ENCODE measurements at regions not wholly inside any gene's neighbourhood (a gene's known extent, or its start where the extent isn't known, plus 50 kb on each side); places are given as distances from the start of the nearest gene placed in this dataset.

GRCh38 chr2:117691595-117691994, 122.9 kb upstream of the DDX18 start:
- H2AFZ ChIP-seq (ENCODE audit: low read length), result peak overlapping the region; percentile 39
- H2BK120ac ChIP-seq (ENCODE audit: low read depth, low read length), result no peak overlapping the region
- H2AK5ac ChIP-seq (ENCODE audit: low read depth, low read length), result no peak overlapping the region

GRCh38 chr2:117692001-117692763, 122.3 kb upstream of the DDX18 start:
- Histone ChIP-seq H3K79me1 (ENCODE audit: low read depth, low read length) (no peaks in the 10 kb centered on the region), H3K4me3 (ENCODE audit: low read length in 2 of 2) (no peak overlapping the region), H4K8ac (ENCODE audit: low read depth, low read length) (no peak overlapping the region), H2BK120ac (ENCODE audit: low read depth, low read length) (no peak overlapping the region), H2BK5ac (ENCODE audit: low read length) (no peak overlapping the region), H2AFZ (ENCODE audit: low read length) (peak overlapping the region; percentile 39), H3K4me2 (ENCODE audit: insufficient read depth, low read length, poor library complexity, severe bottlenecking) (no peak overlapping the region), H3K9me3 (replicated peaks in 1 of 2; ENCODE audit: control insufficient read depth in 2 of 2, insufficient read depth in 1 of 2, low read depth in 1 of 2, low read length in 2 of 2) (peaks cover 0 to 4% of the 10 kb centered on the region in 2 donors), H3K4ac (ENCODE audit: low read length) (no peak overlapping the region), H3K27me3 (ENCODE audit: control insufficient read depth in 3 of 3, insufficient read depth in 3 of 3, low read depth in 1 of 3, low read length in 3 of 3) (no peaks in the 10 kb centered on the region), H2BK12ac (ENCODE audit: low read length) (no peak overlapping the region), H3K36me3 (replicated peaks in 1 of 2; ENCODE audit: control insufficient read depth in 2 of 2, insufficient read depth in 2 of 2, low read length in 2 of 2) (no peaks in the 10 kb centered on the region), H3K4me1 (ENCODE audit: control insufficient read depth in 2 of 2, insufficient read depth in 1 of 2, low read depth in 1 of 2, low read length in 2 of 2) (peaks cover 0 to 2% of the 10 kb centered on the region in 2 donors), H3K27ac (replicated peaks; ENCODE audit: low read length) (no peak overlapping the region), H3K18ac (ENCODE audit: low read length) (no peak overlapping the region), H3K14ac (ENCODE audit: low read length) (no peak overlapping the region), H4K91ac (ENCODE audit: low read depth, low read length, poor library complexity) (no peak overlapping the region), H3K23ac (ENCODE audit: low read depth, low read length, poor library complexity) (no peak overlapping the region), H2BK15ac (ENCODE audit: low read length) (no peak overlapping the region), H2AK5ac (ENCODE audit: low read depth, low read length) (no peak overlapping the region), H3K9ac (ENCODE audit: low read depth, low read length, poor library complexity) (no peak overlapping the region)
- DNase-seq (ENCODE audit: low spot score), result no peak
- no CpG with 5 or more reads among the region's 5 CpGs for WGBS, 2 donors (ENCODE audit: extremely low coverage in 2 of 2, insufficient read length in 2 of 2, insufficient replicate concordance in 1 of 2)

More at GRCh38 chr2:117691595-117691994, 122.9 kb upstream of the DDX18 start:
- no peak overlapping the region for H3K14ac ChIP-seq (ENCODE audit: low read length)
- no peaks in the 10 kb centered on the region for H3K79me1 ChIP-seq (ENCODE audit: low read depth, low read length)
- H3K27ac ChIP-seq (replicated peaks; ENCODE audit: low read length), result no peak overlapping the region
- no peak overlapping the region for H3K4me2 ChIP-seq (ENCODE audit: insufficient read depth, low read length, poor library complexity, severe bottlenecking)
- H3K18ac ChIP-seq (ENCODE audit: low read length), result no peak overlapping the region
- no peak overlapping the region for H3K4me3 ChIP-seq (ENCODE audit: low read length in 2 of 2)
- no peak overlapping the region for H2BK15ac ChIP-seq (ENCODE audit: low read length)
- DNase-seq (ENCODE audit: low spot score), result no peak
- no peak overlapping the region for H4K91ac ChIP-seq (ENCODE audit: low read depth, low read length, poor library complexity)
- peaks cover 0 to 4% of the 10 kb centered on the region in 2 donors for H3K9me3 ChIP-seq (replicated peaks in 1 of 2; ENCODE audit: control insufficient read depth in 2 of 2, insufficient read depth in 1 of 2, low read depth in 1 of 2, low read length in 2 of 2)
- H3K36me3 ChIP-seq (replicated peaks in 1 of 2; ENCODE audit: control insufficient read depth in 2 of 2, insufficient read depth in 2 of 2, low read length in 2 of 2), result no peaks in the 10 kb centered on the region
- no peak overlapping the region for H3K9ac ChIP-seq (ENCODE audit: low read depth, low read length, poor library complexity)
- no peak overlapping the region for H2BK12ac ChIP-seq (ENCODE audit: low read length)
- no peak overlapping the region for H3K4ac ChIP-seq (ENCODE audit: low read length)
- no peak overlapping the region for H4K8ac ChIP-seq (ENCODE audit: low read depth, low read length)
- peaks cover 0 to 2% of the 10 kb centered on the region in 2 donors for H3K4me1 ChIP-seq (ENCODE audit: control insufficient read depth in 2 of 2, insufficient read depth in 1 of 2, low read depth in 1 of 2, low read length in 2 of 2)
- H3K23ac ChIP-seq (ENCODE audit: low read depth, low read length, poor library complexity), result no peak overlapping the region
- WGBS, 2 donors (ENCODE audit: extremely low coverage in 2 of 2, insufficient read length in 2 of 2, insufficient replicate concordance in 1 of 2), result no CpG with 5 or more reads among the region's 2 CpGs
- no peak overlapping the region for H2BK5ac ChIP-seq (ENCODE audit: low read length)
- no peaks in the 10 kb centered on the region for H3K27me3 ChIP-seq (ENCODE audit: control insufficient read depth in 3 of 3, insufficient read depth in 3 of 3, low read depth in 1 of 3, low read length in 3 of 3)

- Histone ChIP-seq H3K4me2 (ENCODE audit: insufficient read depth, low read length, poor library complexity, severe bottlenecking) (no peak overlapping the region), H2BK120ac (ENCODE audit: low read depth, low read length) (no peak overlapping the region), H3K27ac (replicated peaks; ENCODE audit: low read length) (no peak overlapping the region), H2BK5ac (ENCODE audit: low read length) (no peak overlapping the region), H2AFZ (ENCODE audit: low read length) (no peak overlapping the region), H3K36me3 (replicated peaks in 1 of 2; ENCODE audit: control insufficient read depth in 2 of 2, insufficient read depth in 2 of 2, low read length in 2 of 2) (no peaks in the 10 kb centered on the region), H4K8ac (ENCODE audit: low read depth, low read length) (no peak overlapping the region), H3K27me3 (ENCODE audit: control insufficient read depth in 3 of 3, insufficient read depth in 3 of 3, low read depth in 1 of 3, low read length in 3 of 3) (no peaks in the 10 kb centered on the region), H2AK5ac (ENCODE audit: low read depth, low read length) (no peak overlapping the region), H3K79me1 (ENCODE audit: low read depth, low read length) (no peaks in the 10 kb centered on the region), H3K4me1 (ENCODE audit: control insufficient read depth in 2 of 2, insufficient read depth in 1 of 2, low read depth in 1 of 2, low read length in 2 of 2) (peaks cover 0 to 2% of the 10 kb centered on the region in 2 donors), H2BK12ac (ENCODE audit: low read length) (no peak overlapping the region), H3K9ac (ENCODE audit: low read depth, low read length, poor library complexity) (no peak overlapping the region), H3K9me3 (replicated peaks in 1 of 2; ENCODE audit: control insufficient read depth in 2 of 2, insufficient read depth in 1 of 2, low read depth in 1 of 2, low read length in 2 of 2) (no peaks in the 10 kb centered on the region), H3K23ac (ENCODE audit: low read depth, low read length, poor library complexity) (no peak overlapping the region), H2BK15ac (ENCODE audit: low read length) (no peak overlapping the region), H4K91ac (ENCODE audit: low read depth, low read length, poor library complexity) (no peak overlapping the region), H3K4me3 (ENCODE audit: low read length in 2 of 2) (no peak overlapping the region), H3K4ac (ENCODE audit: low read length) (no peak overlapping the region), H3K18ac (ENCODE audit: low read length) (no peak overlapping the region), H3K14ac (ENCODE audit: low read length) (no peak overlapping the region)
- WGBS, 2 donors (ENCODE audit: extremely low coverage in 2 of 2, insufficient read length in 2 of 2, insufficient replicate concordance in 1 of 2), result no CpG with 5 or more reads among the region's 4 CpGs
- DNase-seq (ENCODE audit: low spot score), result no peak
Observed at GRCh38 chr2:117693154-117693553, 121.3 kb upstream of the DDX18 start.

- H3K4me1 ChIP-seq (ENCODE audit: control insufficient read depth in 2 of 2, insufficient read depth in 1 of 2, low read depth in 1 of 2, low read length in 2 of 2), result peaks cover 0 to 2% of the 10 kb centered on the region in 2 donors
- H4K8ac ChIP-seq (ENCODE audit: low read depth, low read length), result no peak overlapping the region
- H3K18ac ChIP-seq (ENCODE audit: low read length), result no peak overlapping the region
- no peak overlapping the region for H2BK12ac ChIP-seq (ENCODE audit: low read length)
- H3K14ac ChIP-seq (ENCODE audit: low read length), result no peak overlapping the region
- no peaks in the 10 kb centered on the region for H3K9me3 ChIP-seq (replicated peaks in 1 of 2; ENCODE audit: control insufficient read depth in 2 of 2, insufficient read depth in 1 of 2, low read depth in 1 of 2, low read length in 2 of 2)
- no peak overlapping the region for H2AFZ ChIP-seq (ENCODE audit: low read length)
- no peak overlapping the region for H2AK5ac ChIP-seq (ENCODE audit: low read depth, low read length)
- H3K27me3 ChIP-seq (ENCODE audit: control insufficient read depth in 3 of 3, insufficient read depth in 3 of 3, low read depth in 1 of 3, low read length in 3 of 3), result no peaks in the 10 kb centered on the region
- no peak overlapping the region for H2BK5ac ChIP-seq (ENCODE audit: low read length)
- no peak overlapping the region for H3K9ac ChIP-seq (ENCODE audit: low read depth, low read length, poor library complexity)
- no CpG with 5 or more reads among the region's 2 CpGs for WGBS, 2 donors (ENCODE audit: extremely low coverage in 2 of 2, insufficient read length in 2 of 2, insufficient replicate concordance in 1 of 2)
- no peak overlapping the region for H2BK120ac ChIP-seq (ENCODE audit: low read depth, low read length)
- no peak overlapping the region for H2BK15ac ChIP-seq (ENCODE audit: low read length)
- no peaks in the 10 kb centered on the region for H3K79me1 ChIP-seq (ENCODE audit: low read depth, low read length)
- H3K23ac ChIP-seq (ENCODE audit: low read depth, low read length, poor library complexity), result no peak overlapping the region
- H3K4me3 ChIP-seq (ENCODE audit: low read length in 2 of 2), result no peak overlapping the region
- H3K4ac ChIP-seq (ENCODE audit: low read length), result no peak overlapping the region
- H4K91ac ChIP-seq (ENCODE audit: low read depth, low read length, poor library complexity), result no peak overlapping the region
- H3K27ac ChIP-seq (replicated peaks; ENCODE audit: low read length), result no peak overlapping the region
- H3K36me3 ChIP-seq (replicated peaks in 1 of 2; ENCODE audit: control insufficient read depth in 2 of 2, insufficient read depth in 2 of 2, low read length in 2 of 2), result no peaks in the 10 kb centered on the region
- H3K4me2 ChIP-seq (ENCODE audit: insufficient read depth, low read length, poor library complexity, severe bottlenecking), result no peak overlapping the region
- DNase-seq (ENCODE audit: low spot score), result no peak
Observed at GRCh38 chr2:117693651-117694050, 120.8 kb upstream of the DDX18 start.

Measured in neuronal stem cell (in vitro differentiated cells).